ENCODE measurements at regions not wholly inside any gene's neighbourhood (a gene's known extent, or its start where the extent isn't known, plus 50 kb on each side); places are given as distances from the start of the nearest gene placed in this dataset.

DNA sequence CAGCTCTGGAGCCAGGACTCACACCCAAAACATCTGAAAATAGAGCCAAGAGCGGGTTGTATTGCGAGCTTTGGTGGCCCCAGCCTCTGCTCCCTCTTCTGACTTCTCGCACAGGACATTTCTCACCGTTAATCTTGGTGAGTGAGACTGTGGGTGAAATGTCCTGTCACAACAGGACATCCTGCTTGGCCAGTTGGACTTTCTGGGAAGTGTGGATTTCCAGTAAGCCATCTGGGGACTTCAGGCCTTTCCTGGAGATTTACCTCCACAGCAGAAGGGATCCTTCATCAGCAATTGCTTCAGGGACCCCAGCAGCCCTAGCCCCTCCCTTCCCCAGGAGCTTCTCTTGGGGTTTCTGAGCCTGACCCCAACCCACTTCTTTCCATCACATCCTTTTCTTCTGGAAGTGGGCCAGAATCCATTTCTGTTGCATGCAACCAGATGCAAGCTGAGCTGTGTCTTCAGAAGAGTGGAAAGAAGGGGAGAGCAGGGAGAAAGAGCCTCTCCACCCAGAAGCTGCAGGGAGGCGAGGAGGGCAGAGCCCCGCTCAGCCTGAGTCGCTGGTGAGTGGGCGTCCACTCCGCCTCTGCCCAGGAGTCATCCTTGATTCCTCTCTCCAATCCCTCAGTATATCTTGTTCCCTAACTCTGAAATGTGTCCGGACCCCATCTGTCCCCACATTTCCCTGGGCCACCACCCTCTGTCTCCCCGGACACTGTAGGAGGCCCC, 50.3 kb upstream of the GADD45G start:
- no peak for DNase-seq (ENCODE audit: low read depth)

GRCh38 chr9:89553451-89554010, 51.3 kb upstream of the GADD45G start:
- DNase-seq (ENCODE audit: low read depth): no peak

- DNase-seq (ENCODE audit: low read depth): no peak
Measured at GRCh38 chr9:89550346-89550927, 52.5 kb upstream of the SEMA4D start.

- DNase-seq (ENCODE audit: low read depth): peak; percentile 8
Measured at GRCh38 chr9:89549031-89549644, 51.2 kb upstream of the SEMA4D start.

DNA sequence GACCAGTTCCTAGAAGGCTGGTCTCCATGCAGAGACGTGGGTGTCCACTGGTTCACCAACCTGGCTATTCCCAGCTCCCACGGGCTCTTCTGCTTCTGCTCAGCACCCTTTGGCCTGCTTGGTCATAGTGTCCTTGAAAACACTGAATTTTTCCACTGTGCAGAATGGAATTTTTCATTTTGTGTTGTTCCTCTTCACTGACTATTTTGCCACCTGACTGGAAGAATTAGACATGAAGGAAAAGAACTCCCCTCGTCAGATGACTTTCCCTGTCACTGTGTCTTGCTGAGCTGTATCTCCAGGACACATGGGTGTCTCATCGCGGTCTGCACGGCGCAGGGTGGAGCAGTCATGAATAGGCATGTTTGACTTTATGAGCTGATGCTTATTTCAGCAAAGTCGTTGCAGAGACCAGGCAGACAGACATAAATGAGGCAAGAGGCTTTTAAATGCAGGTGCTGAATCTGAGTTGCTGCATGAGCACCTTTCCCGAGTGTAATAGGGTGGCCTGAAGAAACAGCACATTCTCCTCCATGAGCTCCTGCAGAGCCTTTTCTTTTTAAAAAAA, 50.2 kb upstream of the SEMA4D start:
- no peak for DNase-seq (ENCODE audit: low read depth)

Data from non-pigmented ciliary epithelial cell (primary cell).